B cell (primary cell): ENCODE measurements at regions not wholly inside any gene's neighbourhood (a gene's known extent, or its start where the extent isn't known, plus 50 kb on each side); places are given as distances from the start of the nearest gene placed in this dataset.

ENCODE experiments used
- ATAC-seq: fragments of 200-7000 bp; cut with Tn5 transposase; one replicate; pipeline ENCODE4 v1.10.0; 2021; ENCODE audit warnings: low read depth, mild to moderate bottlenecking, moderate number of reproducible peaks, moderate library complexity
- CTCF ChIA-PET: fragments of 350-600 bp; sonication (Branson Sonifier 250); formaldehyde crosslinking; loops from one replicate; lab custom pipeline; 2021; ENCODE audit warnings: antibody characterized with exemption, inconsistent platforms; lab: Charles Lee
- POLR2A ChIA-PET: fragments of 350-600 bp; sonication (Branson Sonifier 250); formaldehyde crosslinking; loops from one replicate; lab custom pipeline; 2021; ENCODE audit warnings: antibody characterized with exemption; lab: Charles Lee
- DNase-seq: peaks from one replicate; pipeline ENCODE4 v3.0.0; 2013
- H2AFZ ChIP-seq: 2 replicates; pipeline ENCODE4 v1.6.1; 2012; ENCODE audit warnings: mild to moderate bottlenecking, low read depth, low read length; ENCODE audit not compliant: insufficient read depth, poor library complexity, severe bottlenecking
- H3K27ac ChIP-seq, 2 donors: 1 replicate in 1 of 2; 2 replicates in 1 of 2; pipeline ENCODE4 v1.5.1; 2012 to 2013; ENCODE audit warnings: low read length in 2 of 2, mild to moderate bottlenecking in 2 of 2, moderate library complexity in 1 of 2
- H3K27me3 ChIP-seq, 4 experiments: fragments of 200-600 bp in 1 of 4; sonication (generic) in 1 of 4; replicated peaks in 1 of 4; 1 replicate in 2 of 4; 2 replicates in 2 of 4; pipeline versions ENCODE4 v1.6.1 to v1.7.0; 2013 to 2016; ENCODE audit warnings: low read length in 3 of 4, mild to moderate bottlenecking in 2 of 4, mixed read lengths in 1 of 4, moderate library complexity in 1 of 4; ENCODE audit not compliant: insufficient read depth in 4 of 4, control insufficient read depth in 3 of 4; ENCODE audit errors: control extremely low read depth in 1 of 4
- H3K36me3 ChIP-seq, 2 experiments: replicated peaks in 1 of 2; 1 replicate in 1 of 2; 2 replicates in 1 of 2; pipeline versions ENCODE4 v1.6.1 to v1.7.1; 2013; ENCODE audit warnings: low read length in 1 of 2; ENCODE audit not compliant: insufficient read depth in 2 of 2, control insufficient read depth in 1 of 2; ENCODE audit errors: control extremely low read depth in 1 of 2, extremely low read depth in 1 of 2
- H3K4me1 ChIP-seq, 2 donors: fragments of 200-600 bp in 1 of 2; sonication (generic) in 1 of 2; 1 replicate in 1 of 2; 2 replicates in 1 of 2; pipeline versions ENCODE4 v1.5.1 to v1.6.1; 2013 to 2017; ENCODE audit warnings: low read length in 2 of 2; ENCODE audit not compliant: control insufficient read depth in 2 of 2, insufficient read depth in 2 of 2
- H3K4me2 ChIP-seq: replicated peaks from 2 replicates; pipeline ENCODE3; 2012; ENCODE audit warnings: mild to moderate bottlenecking, low read depth, low read length; ENCODE audit not compliant: poor library complexity, severe bottlenecking
- H3K4me3 ChIP-seq, 5 experiments: fragments of 200-600 bp in 1 of 5; sonication (generic) in 1 of 5; 1 replicate in 3 of 5; 2 replicates in 2 of 5; pipeline versions ENCODE4 v1.5.1 to v1.7.0; 2011 to 2016; ENCODE audit warnings: low read length in 4 of 5, mild to moderate bottlenecking in 4 of 5, low read depth in 2 of 5, control low read depth in 1 of 5, moderate library complexity in 1 of 5; ENCODE audit not compliant: insufficient read depth in 1 of 5; ENCODE audit errors: control extremely low read depth in 1 of 5, extremely low read depth in 1 of 5
- H3K79me2 ChIP-seq: fragments of 200-600 bp; sonication (generic); one replicate; pipeline ENCODE4 v1.6.0; 2016; ENCODE audit warnings: low read length; ENCODE audit not compliant: control insufficient read depth, insufficient read depth
- H3K9ac ChIP-seq: fragments of 200-600 bp; sonication (generic); 2 replicates; pipeline ENCODE4 v1.6.1; 2017; ENCODE audit warnings: mild to moderate bottlenecking, low read length, moderate library complexity
- H3K9me3 ChIP-seq, 3 donors: one replicate each; pipeline versions ENCODE4 v1.6.1 to v1.7.1; 2013; ENCODE audit warnings: low read length in 2 of 3; ENCODE audit not compliant: control insufficient read depth in 2 of 3, insufficient read depth in 1 of 3; ENCODE audit errors: control extremely low read depth in 1 of 3
- H4K20me1 ChIP-seq: 2 replicates; pipeline ENCODE4 v1.6.0; 2012; ENCODE audit warnings: mild to moderate bottlenecking, low read length; ENCODE audit not compliant: insufficient read depth, control insufficient read depth, poor library complexity, severe bottlenecking
- H3K27ac Mint-ChIP-seq: one replicate; pipeline ENCODE4 v1.8.0; 2021; ENCODE audit warnings: mixed read lengths
- H3K27me3 Mint-ChIP-seq: one replicate; pipeline ENCODE4 v1.8.0; 2021; ENCODE audit warnings: mixed read lengths
- H3K4me1 Mint-ChIP-seq: one replicate; pipeline ENCODE4 v1.8.0; 2021; ENCODE audit warnings: mixed read lengths
- H3K4me3 Mint-ChIP-seq: one replicate; pipeline ENCODE4 v1.8.0; 2021; ENCODE audit warnings: mixed read lengths
- H3K9me3 Mint-ChIP-seq: one replicate; pipeline ENCODE4 v1.8.0; 2022; ENCODE audit warnings: mixed read lengths; ENCODE audit not compliant: insufficient read depth
- EZH2 ChIP-seq: IDR thresholded peaks from 2 replicates; pipeline ENCODE4 v1.6.1; 2012; ENCODE audit warnings: borderline replicate concordance, low read depth, mild to moderate bottlenecking, moderate library complexity, low read length; ENCODE audit not compliant: insufficient read depth, poor library complexity, severe bottlenecking
- WGBS: methylation state at CpG from one replicate; pipeline ENCODE4 v1.1.5; 2013; ENCODE audit warnings: missing lambda C conversion rate; ENCODE audit not compliant: insufficient coverage; 5-methylcytosine and 5-hydroxymethylcytosine counted together
- intact Hi-C: fragments of 100-400 bp; cut with micrococcal nuclease; formaldehyde crosslinking; loops from one replicate; pipeline ENCODE4 v1.10.0; 2022
- TF ChIP-seq, protein P1 (sequence below): fragments of 200-600 bp; IDR thresholded peaks from one replicate; pipeline ENCODE4 v1.8.0; 2022; ENCODE audit warnings: antibody characterized with exemption, mild to moderate bottlenecking

DNA sequence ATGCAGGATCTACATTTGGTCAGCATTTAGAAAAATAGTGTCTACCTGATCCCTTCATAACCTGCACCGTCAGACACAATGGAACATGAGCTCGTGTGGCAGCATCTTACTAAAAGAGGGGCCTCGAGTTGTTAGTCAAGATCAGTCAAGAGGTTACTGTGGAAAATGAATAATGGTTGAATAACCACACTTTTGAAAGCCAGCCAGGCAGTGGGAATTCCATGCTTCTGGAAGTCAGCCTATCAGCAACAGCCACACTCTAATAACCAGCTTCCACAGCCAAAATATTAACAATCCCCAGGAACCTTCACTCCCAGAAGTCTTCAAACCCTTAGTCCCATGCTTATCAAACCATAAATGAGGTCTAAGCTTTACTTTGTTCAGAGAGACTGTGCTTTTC is 234.3 kb downstream of the HS3ST1 start:
- Histone ChIP-seq H3K27me3 (no peaks in the 10 kb centered on the region), H3K27ac (no peak overlapping the region), H3K9ac (no peak overlapping the region), H4K20me1 (no peaks in the 10 kb centered on the region), H3K36me3 (no peaks in the 10 kb centered on the region), H3K9me3 (peaks cover 0 to 1% (median 0%) of the 10 kb centered on the region in 3 donors), H2AFZ (no peak overlapping the region), H3K79me2 (no peaks in the 10 kb centered on the region), H3K4me3 (no peak overlapping the region), H3K4me1 (peaks cover 13 to 14% of the 10 kb centered on the region in 2 donors), H3K4me2 (no peak overlapping the region)
- ATAC-seq (no peak), DNase-seq (no peak)
- no peak for TF ChIP-seq EZH2
- CTCF ChIA-PET: no interaction called here
- H3K27ac Mint-ChIP-seq: no peak overlapping the region
- intact Hi-C loops: no loop called here
- H3K4me3 Mint-ChIP-seq: no peak overlapping the region
- WGBS: no CpG with 5 or more reads among the region's 3 CpGs
- H3K9me3 Mint-ChIP-seq: peaks cover 3% of the 10 kb centered on the region
- no peaks in the 10 kb centered on the region for H3K27me3 Mint-ChIP-seq
- POLR2A ChIA-PET: no interaction called here
- H3K4me1 Mint-ChIP-seq: peaks cover 12% of the 10 kb centered on the region

DNA sequence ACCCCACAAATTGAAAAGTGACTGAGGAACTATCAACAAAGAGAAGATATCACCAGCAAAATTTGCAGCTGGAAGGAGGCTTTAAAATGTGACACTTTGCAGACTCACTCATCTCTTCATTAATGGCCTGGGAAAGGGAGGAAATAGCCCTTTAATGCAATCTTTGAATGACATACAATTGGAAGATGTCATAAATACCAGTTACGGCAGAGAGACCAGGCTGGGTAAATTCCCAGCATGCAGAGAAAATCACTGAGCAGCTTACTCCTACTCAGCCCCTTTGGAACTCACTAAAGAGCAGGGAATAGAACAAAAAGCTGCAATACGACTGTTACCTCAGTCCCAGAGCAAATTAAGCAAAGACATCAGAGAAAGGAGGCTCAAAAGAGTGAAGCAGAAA is 238.9 kb downstream of the HS3ST1 start:
- Histone ChIP-seq H3K79me2 (no peaks in the 10 kb centered on the region), H3K9ac (no peak overlapping the region), H3K27ac (no peak overlapping the region), H3K4me3 (no peak overlapping the region), H3K4me1 (peaks cover 14% of the 10 kb centered on the region in 2 donors), H3K27me3 (no peaks in the 10 kb centered on the region), H3K36me3 (no peaks in the 10 kb centered on the region), H3K9me3 (peaks cover 0 to 3% (median 1%) of the 10 kb centered on the region in 3 donors), H3K4me2 (peak overlapping the region; percentile 29), H2AFZ (no peak overlapping the region), H4K20me1 (no peaks in the 10 kb centered on the region)
- Mint-ChIP-seq H3K4me1 (peaks cover 18% of the 10 kb centered on the region), H3K27ac (no peak overlapping the region), H3K4me3 (peak overlapping the region; percentile 42), H3K9me3 (peaks cover 3% of the 10 kb centered on the region), H3K27me3 (no peaks in the 10 kb centered on the region)
- 0% methylated on average over 1 of the region's 2 CpGs for WGBS
- intact Hi-C loops: no loop called here
- DNase-seq: no peak
- ChIA-PET CTCF (no interaction called here), POLR2A (no interaction called here)
- TF ChIP-seq, protein P1, sequence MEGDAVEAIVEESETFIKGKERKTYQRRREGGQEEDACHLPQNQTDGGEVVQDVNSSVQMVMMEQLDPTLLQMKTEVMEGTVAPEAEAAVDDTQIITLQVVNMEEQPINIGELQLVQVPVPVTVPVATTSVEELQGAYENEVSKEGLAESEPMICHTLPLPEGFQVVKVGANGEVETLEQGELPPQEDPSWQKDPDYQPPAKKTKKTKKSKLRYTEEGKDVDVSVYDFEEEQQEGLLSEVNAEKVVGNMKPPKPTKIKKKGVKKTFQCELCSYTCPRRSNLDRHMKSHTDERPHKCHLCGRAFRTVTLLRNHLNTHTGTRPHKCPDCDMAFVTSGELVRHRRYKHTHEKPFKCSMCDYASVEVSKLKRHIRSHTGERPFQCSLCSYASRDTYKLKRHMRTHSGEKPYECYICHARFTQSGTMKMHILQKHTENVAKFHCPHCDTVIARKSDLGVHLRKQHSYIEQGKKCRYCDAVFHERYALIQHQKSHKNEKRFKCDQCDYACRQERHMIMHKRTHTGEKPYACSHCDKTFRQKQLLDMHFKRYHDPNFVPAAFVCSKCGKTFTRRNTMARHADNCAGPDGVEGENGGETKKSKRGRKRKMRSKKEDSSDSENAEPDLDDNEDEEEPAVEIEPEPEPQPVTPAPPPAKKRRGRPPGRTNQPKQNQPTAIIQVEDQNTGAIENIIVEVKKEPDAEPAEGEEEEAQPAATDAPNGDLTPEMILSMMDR: no peak
- TF ChIP-seq EZH2: no peak
- no peak for ATAC-seq
